ENCODE measurements at regions not wholly inside any gene's neighbourhood (a gene's known extent, or its start where the extent isn't known, plus 50 kb on each side); places are given as distances from the start of the nearest gene placed in this dataset.

DNA sequence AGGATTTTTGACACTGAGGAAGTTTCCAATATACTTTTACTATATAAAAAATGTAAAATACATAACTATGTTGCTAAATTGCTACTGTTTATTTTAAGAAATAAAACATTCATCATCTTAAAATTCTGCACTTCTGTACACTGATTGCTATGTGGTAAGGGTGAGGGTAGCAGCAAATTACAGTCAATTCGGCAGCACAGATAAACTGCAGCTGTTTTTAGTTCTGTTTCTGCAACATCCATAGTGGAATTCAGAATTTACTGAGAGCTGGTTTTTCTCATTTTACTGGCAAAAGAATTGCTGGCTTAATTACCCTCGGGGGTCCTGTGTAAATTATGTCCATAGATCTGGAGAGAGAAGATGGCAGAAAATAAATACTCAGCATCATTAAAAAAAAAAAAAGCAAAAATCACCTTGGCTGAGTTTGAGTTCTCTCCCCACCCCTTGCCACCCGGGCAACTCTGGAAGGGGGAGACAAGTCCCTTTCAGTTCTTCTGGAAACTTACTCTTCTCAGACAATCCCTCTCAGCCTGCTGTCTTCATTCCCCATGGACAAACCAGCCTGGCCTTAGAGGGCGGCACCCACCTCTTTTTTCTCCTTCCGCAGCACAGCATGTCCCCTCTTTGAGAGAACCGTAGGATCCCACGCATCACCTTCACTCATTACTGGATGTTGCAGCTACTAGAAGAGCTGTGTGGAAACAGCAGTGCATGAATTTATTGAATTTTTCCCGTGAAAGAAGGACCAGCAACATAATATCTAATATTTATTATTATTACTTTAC, 501.1 kb upstream of the CELF2 start:
- TF ChIP-seq POLR2AphosphoS5 (IDR thresholded peaks at IDR 0.05), result no peak
- no peaks in the 10 kb centered on the region for H3K27me3 ChIP-seq
- H3K4me1 ChIP-seq, result no peaks in the 10 kb centered on the region
- H3K36me3 ChIP-seq, result no peaks in the 10 kb centered on the region
- no peak overlapping the region for H3K4me3 ChIP-seq
- intact Hi-C loops (cut with DNase I), result no loop called here
- no peak for DNase-seq
- WGBS, 2 donors, result 63 to 78% methylated on average over 8 of the region's 8 CpGs
- H3K9me3 ChIP-seq, result no peaks in the 10 kb centered on the region
- H3K27ac ChIP-seq, result no peak overlapping the region

DNA sequence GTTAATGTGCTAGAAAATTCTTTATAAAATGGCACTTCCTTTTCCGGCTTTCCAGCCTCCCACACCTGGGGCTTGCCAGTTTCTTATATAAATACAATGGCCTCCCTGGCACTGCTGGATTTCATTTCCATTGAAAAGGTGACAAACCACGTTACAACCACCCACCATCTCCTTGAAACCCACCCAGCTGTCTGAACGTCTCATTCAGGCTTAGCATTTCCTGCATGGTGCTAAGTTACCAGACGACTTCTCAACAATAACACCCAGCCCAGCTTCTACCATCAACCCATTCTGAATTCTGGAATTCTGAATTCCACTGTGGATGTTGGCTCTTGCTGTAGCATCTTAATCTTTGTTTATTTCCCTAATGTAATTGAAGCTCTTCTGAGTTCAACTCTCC, 499.8 kb upstream of the CELF2 start:
- 72 to 78% methylated on average over 4 of the region's 4 CpGs for WGBS, 2 donors
- no peaks in the 10 kb centered on the region for H3K36me3 ChIP-seq
- intact Hi-C loops (cut with DNase I), result no loop called here

DNA sequence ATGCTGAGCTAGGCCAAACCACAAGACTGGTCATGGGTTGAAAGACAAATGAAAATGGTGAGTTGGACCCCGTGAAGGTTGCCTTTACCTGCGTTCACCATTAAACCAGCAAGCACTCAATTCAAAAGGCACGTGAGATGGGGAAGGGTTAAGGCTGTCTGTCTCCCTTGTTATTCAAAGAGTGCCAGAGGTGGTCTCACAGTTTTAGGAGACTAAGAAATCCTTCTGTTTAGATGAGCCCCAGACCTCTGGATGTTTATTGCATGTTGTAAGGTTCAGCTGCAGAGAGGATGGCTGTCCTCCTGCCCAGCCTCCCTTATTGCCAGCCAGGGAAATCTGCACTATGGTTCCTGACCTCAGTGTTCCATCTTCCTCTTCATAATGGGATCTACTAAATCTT, 498.0 kb upstream of the CELF2 start:
- H3K4me1 ChIP-seq, result no peaks in the 10 kb centered on the region
- 91 to 94% methylated on average over 3 of the region's 3 CpGs for WGBS, 2 donors

More for the DNA sequence above, 499.8 kb upstream of the CELF2 start:
- no peak overlapping the region for H3K4me3 ChIP-seq
- H3K27me3 ChIP-seq, result no peaks in the 10 kb centered on the region
- no peak overlapping the region for H3K27ac ChIP-seq
- no peaks in the 10 kb centered on the region for H3K9me3 ChIP-seq
- no peak for DNase-seq
- no peaks in the 10 kb centered on the region for H3K4me1 ChIP-seq
- no peak for TF ChIP-seq POLR2A (IDR thresholded peaks at IDR 0.05)
- TF ChIP-seq EP300 (IDR thresholded peaks at IDR 0.05), result no peak
- TF ChIP-seq, protein P1, sequence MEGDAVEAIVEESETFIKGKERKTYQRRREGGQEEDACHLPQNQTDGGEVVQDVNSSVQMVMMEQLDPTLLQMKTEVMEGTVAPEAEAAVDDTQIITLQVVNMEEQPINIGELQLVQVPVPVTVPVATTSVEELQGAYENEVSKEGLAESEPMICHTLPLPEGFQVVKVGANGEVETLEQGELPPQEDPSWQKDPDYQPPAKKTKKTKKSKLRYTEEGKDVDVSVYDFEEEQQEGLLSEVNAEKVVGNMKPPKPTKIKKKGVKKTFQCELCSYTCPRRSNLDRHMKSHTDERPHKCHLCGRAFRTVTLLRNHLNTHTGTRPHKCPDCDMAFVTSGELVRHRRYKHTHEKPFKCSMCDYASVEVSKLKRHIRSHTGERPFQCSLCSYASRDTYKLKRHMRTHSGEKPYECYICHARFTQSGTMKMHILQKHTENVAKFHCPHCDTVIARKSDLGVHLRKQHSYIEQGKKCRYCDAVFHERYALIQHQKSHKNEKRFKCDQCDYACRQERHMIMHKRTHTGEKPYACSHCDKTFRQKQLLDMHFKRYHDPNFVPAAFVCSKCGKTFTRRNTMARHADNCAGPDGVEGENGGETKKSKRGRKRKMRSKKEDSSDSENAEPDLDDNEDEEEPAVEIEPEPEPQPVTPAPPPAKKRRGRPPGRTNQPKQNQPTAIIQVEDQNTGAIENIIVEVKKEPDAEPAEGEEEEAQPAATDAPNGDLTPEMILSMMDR (IDR thresholded peaks at IDR 0.05), result no peak
- TF ChIP-seq POLR2AphosphoS5 (IDR thresholded peaks at IDR 0.05), result no peak

DNA sequence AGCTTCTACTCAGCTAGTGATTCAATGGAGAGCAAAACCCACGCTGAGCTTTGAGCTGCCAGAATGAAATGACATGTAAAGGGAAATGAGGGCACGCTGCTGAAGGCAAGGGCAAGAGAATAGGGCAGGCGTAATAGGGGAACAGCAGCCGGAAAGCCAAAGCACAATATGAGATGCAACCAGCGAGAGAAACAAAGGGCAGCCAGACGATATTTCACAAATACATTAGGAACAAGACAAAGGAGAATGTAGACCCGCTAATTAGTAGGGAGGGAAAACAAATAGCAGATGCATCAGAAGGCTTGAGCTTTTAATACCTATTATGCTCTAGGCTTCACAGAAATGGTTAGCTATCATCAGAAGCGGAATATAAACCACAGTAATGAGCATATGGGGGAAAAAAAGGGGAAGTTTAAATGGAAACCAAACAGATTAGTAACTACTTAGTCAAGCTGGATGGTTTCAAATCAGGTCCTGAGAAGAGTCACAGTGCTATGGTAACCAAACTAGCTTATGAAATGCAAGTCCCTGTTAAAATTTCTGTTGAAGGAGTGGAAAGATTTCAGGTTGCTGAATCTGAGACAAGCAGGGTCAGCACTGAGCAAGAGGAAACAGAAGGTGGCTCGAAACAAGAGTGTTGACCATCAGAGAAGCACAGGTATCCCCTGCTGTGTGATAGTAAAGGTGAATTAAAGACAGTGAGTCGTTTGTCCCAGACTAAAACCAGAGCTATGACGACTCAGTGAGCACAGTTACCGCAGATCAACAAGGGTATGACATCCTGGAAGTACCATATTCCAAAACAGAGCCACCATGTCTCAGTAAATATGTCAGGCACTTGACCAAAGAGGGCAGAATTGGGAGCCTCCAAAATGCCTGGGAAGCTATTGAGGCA, 496.9 kb upstream of the CELF2 start:
- no peaks in the 10 kb centered on the region for H3K36me3 ChIP-seq
- no peak for TF ChIP-seq POLR2A (IDR thresholded peaks at IDR 0.05)
- TF ChIP-seq, protein P1 (IDR thresholded peaks at IDR 0.05), result no peak
- TF ChIP-seq EP300 (IDR thresholded peaks at IDR 0.05), result no peak
- no peak for TF ChIP-seq POLR2AphosphoS5 (IDR thresholded peaks at IDR 0.05)
- H3K27ac ChIP-seq, result no peak overlapping the region
- no peak for DNase-seq
- no peak overlapping the region for H3K4me3 ChIP-seq
- H3K9me3 ChIP-seq, result no peaks in the 10 kb centered on the region
- H3K4me1 ChIP-seq, result no peaks in the 10 kb centered on the region
- H3K27me3 ChIP-seq, result no peaks in the 10 kb centered on the region
- WGBS, 2 donors, result 82 to 83% methylated on average over 12 of the region's 12 CpGs
- intact Hi-C loops (cut with DNase I), result no loop called here

More for the DNA sequence above, 498.0 kb upstream of the CELF2 start:
- H3K9me3 ChIP-seq, result no peaks in the 10 kb centered on the region
- DNase-seq, result no peak
- H3K27ac ChIP-seq, result no peak overlapping the region
- no peak overlapping the region for H3K4me3 ChIP-seq
- H3K36me3 ChIP-seq, result no peaks in the 10 kb centered on the region
- TF ChIP-seq, protein P1 (IDR thresholded peaks at IDR 0.05), result no peak
- TF ChIP-seq POLR2A (IDR thresholded peaks at IDR 0.05) (no peak), EP300 (IDR thresholded peaks at IDR 0.05) (no peak), POLR2AphosphoS5 (IDR thresholded peaks at IDR 0.05) (no peak)
- intact Hi-C loops (cut with DNase I), result no loop called here
- no peaks in the 10 kb centered on the region for H3K27me3 ChIP-seq

DNA sequence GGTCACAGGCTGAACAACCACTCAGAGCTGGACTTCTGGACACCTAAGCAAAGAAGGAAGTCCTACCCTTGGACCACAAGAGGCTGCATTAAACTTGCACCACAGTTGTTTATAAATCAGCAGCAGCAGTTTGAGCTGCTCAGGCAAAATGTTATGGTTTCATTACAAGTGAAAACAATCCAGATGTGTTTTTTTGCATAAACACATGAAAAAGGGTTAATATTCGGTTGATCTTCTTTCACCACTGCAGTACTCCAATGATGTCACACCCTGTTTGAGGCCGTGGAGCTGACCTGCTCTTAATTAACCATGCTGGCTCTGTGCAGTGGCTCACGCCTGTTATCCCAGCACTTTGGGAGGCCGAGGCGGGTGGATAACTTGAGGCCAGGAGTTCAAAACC, 490.8 kb upstream of the CELF2 start:
- H3K36me3 ChIP-seq, result no peaks in the 10 kb centered on the region
- 77 to 80% methylated on average over 5 of the region's 5 CpGs for WGBS, 2 donors
- no peak for DNase-seq

More for the DNA sequence above, 490.8 kb upstream of the CELF2 start:
- TF ChIP-seq POLR2AphosphoS5 (IDR thresholded peaks at IDR 0.05) (no peak), EP300 (IDR thresholded peaks at IDR 0.05) (no peak), POLR2A (IDR thresholded peaks at IDR 0.05) (no peak)
- TF ChIP-seq, protein P1 (IDR thresholded peaks at IDR 0.05), result no peak
- Histone ChIP-seq H3K27ac (no peak overlapping the region), H3K4me1 (peaks cover 0 to 11% (median 8%) of the 10 kb centered on the region in 4 donors), H3K4me3 (no peak overlapping the region), H3K9me3 (no peaks in the 10 kb centered on the region), H3K27me3 (no peaks in the 10 kb centered on the region)
- intact Hi-C loops (cut with DNase I), result no loop called here
